Glomerular visceral epithelial cell (primary cell): ENCODE measurements at regions not wholly inside any gene's neighbourhood (a gene's known extent, or its start where the extent isn't known, plus 50 kb on each side); places are given as distances from the start of the nearest gene placed in this dataset.
"Not testable (repeated sequence)": the region's sequence is repeated elsewhere in the genome, so short reads cannot be mapped to it uniquely, and the experiment has no call there.

Experiments
- DNase-seq: peaks from one replicate; pipeline ENCODE4 v3.0.0-alpha.2; 2016; ENCODE audit errors: extremely low spot score

GRCh38 chr2:4047961-4048891, 344.9 kb downstream of the DCDC2C start:
- DNase-seq, result no peak

- DNase-seq, result no peak
Observed at GRCh38 chr2:4049463-4049862, 346.1 kb downstream of the DCDC2C start.

- no peak for DNase-seq
Observed at GRCh38 chr2:4053769-4054493, 350.6 kb downstream of the DCDC2C start.

GRCh38 chr2:4066217-4066616, 362.8 kb downstream of the DCDC2C start:
- DNase-seq, result no peak

GRCh38 chr2:4073026-4073569, 369.7 kb downstream of the DCDC2C start:
- no peak for DNase-seq

GRCh38 chr2:4077017-4077416, 373.6 kb downstream of the DCDC2C start:
- DNase-seq, result no peak

GRCh38 chr2:4085186-4085585, 381.8 kb downstream of the DCDC2C start:
- DNase-seq, result no peak

GRCh38 chr2:4090668-4091630, 387.6 kb downstream of the DCDC2C start:
- DNase-seq, result no peak

GRCh38 chr2:4091869-4092268, 388.5 kb downstream of the DCDC2C start:
- DNase-seq, result no peak

- no peak for DNase-seq
Observed at GRCh38 chr2:4094743-4095142, 391.4 kb downstream of the DCDC2C start.

- DNase-seq, result no peak
Observed at GRCh38 chr2:4096978-4097766, 393.8 kb downstream of the DCDC2C start.

- DNase-seq, result no peak
Observed at GRCh38 chr2:4098137-4098536, 394.8 kb downstream of the DCDC2C start.

GRCh38 chr2:4101936-4102335, 398.6 kb downstream of the DCDC2C start:
- DNase-seq, result no peak

- DNase-seq, result no peak
Observed at GRCh38 chr2:4107179-4107578, 403.8 kb downstream of the DCDC2C start.

- no peak for DNase-seq
Observed at GRCh38 chr2:4110273-4110672, 406.9 kb downstream of the DCDC2C start.

GRCh38 chr2:4115435-4115834, 412.1 kb downstream of the DCDC2C start:
- not testable (repeated sequence) for DNase-seq

- DNase-seq, result no peak
Observed at GRCh38 chr2:4122726-4123125, 419.4 kb downstream of the DCDC2C start.

- DNase-seq, result no peak
Observed at GRCh38 chr2:4130651-4131050, 427.3 kb downstream of the DCDC2C start.

GRCh38 chr2:4134551-4135550, 431.5 kb downstream of the DCDC2C start:
- no peak for DNase-seq
